SK-N-DZ (cell line): ENCODE measurements at regions not wholly inside any gene's neighbourhood (a gene's known extent, or its start where the extent isn't known, plus 50 kb on each side); places are given as distances from the start of the nearest gene placed in this dataset.

Experiments
- DNase-seq: peaks from one replicate; pipeline ENCODE4 v3.0.0-alpha.2; 2015; ENCODE audit warnings: low spot score

- no peak for DNase-seq
These were observed 174.8 kb downstream of the ACTL7B start for GRCh38 chr9:108680946-108681345.

GRCh38 chr9:108677776-108678175 is 178.0 kb downstream of the ACTL7B start:
- no peak for DNase-seq

- DNase-seq, result no peak
These were observed 179.4 kb downstream of the ACTL7B start for GRCh38 chr9:108676355-108676754.

- DNase-seq, result no peak
These were observed 180.1 kb downstream of the ACTL7B start for GRCh38 chr9:108675708-108676107.

- DNase-seq, result no peak
These were observed 180.8 kb downstream of the ACTL7B start for GRCh38 chr9:108674766-108675530.

GRCh38 chr9:108673386-108673785 is 182.4 kb downstream of the ACTL7B start:
- DNase-seq, result no peak

- DNase-seq, result no peak
These were observed 183.2 kb downstream of the ACTL7B start for GRCh38 chr9:108672475-108673190.

GRCh38 chr9:108671794-108672193 is 184.0 kb downstream of the ACTL7B start:
- no peak for DNase-seq

GRCh38 chr9:108671176-108671575 is 184.6 kb downstream of the ACTL7B start:
- no peak for DNase-seq

- no peak for DNase-seq
These were observed 186.8 kb downstream of the ACTL7B start for GRCh38 chr9:108668938-108669335.

- DNase-seq, result no peak
These were observed 187.4 kb downstream of the ACTL7B start for GRCh38 chr9:108668191-108668937.

GRCh38 chr9:108666240-108666784 is 189.5 kb downstream of the ACTL7B start:
- no peak for DNase-seq

GRCh38 chr9:108665521-108666239 is 190.1 kb downstream of the ACTL7B start:
- DNase-seq, result no peak

GRCh38 chr9:108664309-108665255 is 191.2 kb downstream of the ACTL7B start:
- DNase-seq, result no peak

GRCh38 chr9:108663422-108663821 is 192.4 kb downstream of the ACTL7B start:
- no peak for DNase-seq

GRCh38 chr9:108662956-108663355 is 192.8 kb downstream of the ACTL7B start:
- no peak for DNase-seq

GRCh38 chr9:108662091-108662875 is 193.5 kb downstream of the ACTL7B start:
- no peak for DNase-seq

GRCh38 chr9:108656566-108656965 is 199.2 kb downstream of the ACTL7B start:
- DNase-seq, result no peak

- DNase-seq, result no peak
These were observed 200.0 kb downstream of the ACTL7B start for GRCh38 chr9:108655818-108656217.
